ENCODE measurements at regions not wholly inside any gene's neighbourhood (a gene's known extent, or its start where the extent isn't known, plus 50 kb on each side); places are given as distances from the start of the nearest gene placed in this dataset.

DNA sequence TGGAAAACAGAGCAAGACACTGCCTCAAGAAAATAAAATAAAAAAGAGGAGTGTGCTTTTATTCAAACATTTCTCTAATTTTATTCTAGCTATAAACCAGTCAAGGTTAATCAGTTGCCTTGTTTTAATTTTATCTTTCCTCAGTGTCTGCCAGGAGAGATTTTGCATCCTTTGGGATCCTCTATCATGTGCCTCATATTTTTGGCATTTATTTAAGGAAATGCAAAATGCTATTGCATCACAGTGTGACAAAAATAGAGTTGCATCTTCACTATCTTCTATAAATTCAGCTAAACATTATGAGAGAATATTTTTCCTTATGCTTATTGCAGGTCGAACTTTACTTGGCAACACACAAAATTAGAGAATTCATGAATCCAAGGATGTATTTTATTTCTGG, 639.0 kb upstream of the KLF12 start:
- no peak for TF ChIP-seq EZH2 (IDR thresholded peaks at IDR 0.05; ENCODE audit: low read length)
- TF ChIP-seq, protein P1, sequence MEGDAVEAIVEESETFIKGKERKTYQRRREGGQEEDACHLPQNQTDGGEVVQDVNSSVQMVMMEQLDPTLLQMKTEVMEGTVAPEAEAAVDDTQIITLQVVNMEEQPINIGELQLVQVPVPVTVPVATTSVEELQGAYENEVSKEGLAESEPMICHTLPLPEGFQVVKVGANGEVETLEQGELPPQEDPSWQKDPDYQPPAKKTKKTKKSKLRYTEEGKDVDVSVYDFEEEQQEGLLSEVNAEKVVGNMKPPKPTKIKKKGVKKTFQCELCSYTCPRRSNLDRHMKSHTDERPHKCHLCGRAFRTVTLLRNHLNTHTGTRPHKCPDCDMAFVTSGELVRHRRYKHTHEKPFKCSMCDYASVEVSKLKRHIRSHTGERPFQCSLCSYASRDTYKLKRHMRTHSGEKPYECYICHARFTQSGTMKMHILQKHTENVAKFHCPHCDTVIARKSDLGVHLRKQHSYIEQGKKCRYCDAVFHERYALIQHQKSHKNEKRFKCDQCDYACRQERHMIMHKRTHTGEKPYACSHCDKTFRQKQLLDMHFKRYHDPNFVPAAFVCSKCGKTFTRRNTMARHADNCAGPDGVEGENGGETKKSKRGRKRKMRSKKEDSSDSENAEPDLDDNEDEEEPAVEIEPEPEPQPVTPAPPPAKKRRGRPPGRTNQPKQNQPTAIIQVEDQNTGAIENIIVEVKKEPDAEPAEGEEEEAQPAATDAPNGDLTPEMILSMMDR (optimal IDR thresholded peaks at IDR 0.05 in 1 of 3, IDR thresholded peaks at IDR 0.05 in 1 of 3, conservative IDR thresholded peaks at IDR 0.05 in 1 of 3; ENCODE audit: extremely low read depth in 1 of 3, insufficient read depth in 2 of 3, low read length in 3 of 3): no peak
- no peak for FAIRE-seq

DNA sequence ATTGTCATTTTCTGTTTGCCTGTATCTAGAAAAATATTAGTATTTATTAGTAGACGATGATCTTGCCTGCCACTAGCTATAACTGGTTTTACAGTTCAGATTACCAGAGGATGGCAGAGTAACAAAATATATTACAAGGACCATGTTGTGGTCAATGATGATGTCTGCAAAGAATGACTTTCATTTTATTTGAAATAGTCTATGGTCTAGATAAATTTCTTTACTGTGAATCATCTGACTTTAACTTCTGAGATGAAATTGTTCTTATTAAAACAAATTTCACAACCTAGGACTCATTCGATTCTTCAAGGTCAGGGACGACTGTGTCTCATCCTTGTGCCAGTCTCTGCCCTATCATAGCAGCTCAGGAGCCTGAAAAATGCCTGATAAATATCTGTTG, 637.8 kb upstream of the KLF12 start:
- FAIRE-seq (no peak), DNase-seq (ENCODE audit: low read depth, low spot score) (no peak)
- TF ChIP-seq EZH2 (IDR thresholded peaks at IDR 0.05; ENCODE audit: low read length): no peak
- TF ChIP-seq, protein P1 (optimal IDR thresholded peaks at IDR 0.05 in 1 of 3, IDR thresholded peaks at IDR 0.05 in 1 of 3, conservative IDR thresholded peaks at IDR 0.05 in 1 of 3; ENCODE audit: extremely low read depth in 1 of 3, insufficient read depth in 2 of 3, low read length in 3 of 3): no peak
- no peak overlapping the region for H3K27ac ChIP-seq (ENCODE audit: control insufficient read depth, insufficient read depth, low read length)
- H3K4me1 ChIP-seq (ENCODE audit: control insufficient read depth, extremely low read depth, insufficient read depth, low read length): no peaks in the 10 kb centered on the region
- no peaks in the 10 kb centered on the region for H4K20me1 ChIP-seq (ENCODE audit: control insufficient read depth, extremely low read depth, insufficient read depth, low read length)
- no peak overlapping the region for H2AFZ ChIP-seq (ENCODE audit: control insufficient read depth, low read length)
- H3K4me3 ChIP-seq (ENCODE audit: control insufficient read depth in 2 of 3, extremely low read depth in 1 of 3, insufficient read depth in 2 of 3, low read depth in 1 of 3, low read length in 3 of 3): no peak overlapping the region
- no peaks in the 10 kb centered on the region for H3K9me3 ChIP-seq (ENCODE audit: control insufficient read depth, low read depth, low read length)
- no peaks in the 10 kb centered on the region for H3K27me3 ChIP-seq (ENCODE audit: control insufficient read depth, extremely low read depth, insufficient read depth, low read length)
- H3K36me3 ChIP-seq (ENCODE audit: control insufficient read depth in 2 of 2, extremely low read depth in 1 of 2, insufficient read depth in 2 of 2, low read length in 2 of 2): no peaks in the 10 kb centered on the region
- no peaks in the 10 kb centered on the region for H3K9me1 ChIP-seq (ENCODE audit: control insufficient read depth, extremely low read depth, insufficient read depth, low read length)
- H3K79me2 ChIP-seq (ENCODE audit: control insufficient read depth, insufficient read depth, low read length): no peaks in the 10 kb centered on the region
- H3K4me2 ChIP-seq (ENCODE audit: control insufficient read depth, extremely low read depth, insufficient read depth, low read depth, low read length): no peak overlapping the region
- dilution Hi-C loops (cut with MboI; ENCODE audit: extremely low pct_ligation_motif_present, low sequenced_read_pairs): no loop called here
- H3K9ac ChIP-seq (ENCODE audit: control insufficient read depth, extremely low read depth, insufficient read depth, low read length): no peak overlapping the region

More for the DNA sequence above, 639.0 kb upstream of the KLF12 start:
- Histone ChIP-seq H3K4me1 (ENCODE audit: control insufficient read depth, extremely low read depth, insufficient read depth, low read length) (no peaks in the 10 kb centered on the region), H3K9me1 (ENCODE audit: control insufficient read depth, extremely low read depth, insufficient read depth, low read length) (no peaks in the 10 kb centered on the region), H3K79me2 (ENCODE audit: control insufficient read depth, insufficient read depth, low read length) (no peaks in the 10 kb centered on the region), H2AFZ (ENCODE audit: control insufficient read depth, low read length) (no peak overlapping the region), H3K27me3 (ENCODE audit: control insufficient read depth, extremely low read depth, insufficient read depth, low read length) (no peaks in the 10 kb centered on the region), H3K27ac (ENCODE audit: control insufficient read depth, insufficient read depth, low read length) (no peak overlapping the region), H3K9me3 (ENCODE audit: control insufficient read depth, low read depth, low read length) (no peaks in the 10 kb centered on the region), H3K36me3 (ENCODE audit: control insufficient read depth in 2 of 2, extremely low read depth in 1 of 2, insufficient read depth in 2 of 2, low read length in 2 of 2) (no peaks in the 10 kb centered on the region), H3K9ac (ENCODE audit: control insufficient read depth, extremely low read depth, insufficient read depth, low read length) (no peak overlapping the region), H3K4me2 (ENCODE audit: control insufficient read depth, extremely low read depth, insufficient read depth, low read depth, low read length) (no peak overlapping the region), H4K20me1 (ENCODE audit: control insufficient read depth, extremely low read depth, insufficient read depth, low read length) (no peaks in the 10 kb centered on the region), H3K4me3 (ENCODE audit: control insufficient read depth in 2 of 3, extremely low read depth in 1 of 3, insufficient read depth in 2 of 3, low read depth in 1 of 3, low read length in 3 of 3) (no peak overlapping the region)
- dilution Hi-C loops (cut with MboI; ENCODE audit: extremely low pct_ligation_motif_present, low sequenced_read_pairs): no loop called here
- DNase-seq (ENCODE audit: low read depth, low spot score): no peak
